ENCODE measurements at regions not wholly inside any gene's neighbourhood (a gene's known extent, or its start where the extent isn't known, plus 50 kb on each side); places are given as distances from the start of the nearest gene placed in this dataset.

GRCh38 chr7:79691074-79691473 is 237.6 kb upstream of the MAGI2 start:
- Histone ChIP-seq H3K36me3 (ENCODE audit: control insufficient read depth, insufficient read depth, low read length) (no peaks in the 10 kb centered on the region), H3K9me3 (no peaks in the 10 kb centered on the region), H3K4me1 (peaks cover 13% of the 10 kb centered on the region), H3K4me3 (ENCODE audit: low read depth, low read length) (no peak overlapping the region), H3K27me3 (replicated peaks; ENCODE audit: control insufficient read depth, insufficient read depth, low read length) (no peaks in the 10 kb centered on the region)
- Mint-ChIP-seq H3K27ac (ENCODE audit: unreplicated experiment) (no peak overlapping the region), H3K27me3 (ENCODE audit: insufficient read depth, unreplicated experiment) (no peaks in the 10 kb centered on the region), H3K4me1 (ENCODE audit: low read depth, unreplicated experiment) (peaks cover 13% of the 10 kb centered on the region), H3K4me3 (ENCODE audit: unreplicated experiment) (no peak overlapping the region), H3K9me3 (ENCODE audit: unreplicated experiment) (peaks cover 11% of the 10 kb centered on the region), H3K36me3 (ENCODE audit: insufficient read depth, unreplicated experiment) (no peaks in the 10 kb centered on the region)
- ChIA-PET POLR2A (no interaction called here), CTCF (no interaction called here)
- intact Hi-C loops (cut with micrococcal nuclease; ENCODE audit: unreplicated experiment): no loop called here
- DNase-seq: no peak
- no TSS peak for BruUV-seq (replicated peaks)
- TF ChIP-seq CTCF (IDR thresholded peaks at IDR 0.05; ENCODE audit: insufficient read depth in 1 of 2, low read depth in 1 of 2, low read length in 1 of 2, severe bottlenecking in 1 of 2, unreplicated experiment in 1 of 2): no peak

GRCh38 chr7:79684384-79684783 is 230.9 kb upstream of the MAGI2 start:
- BruUV-seq (replicated peaks): no TSS peak
- H3K36me3 Mint-ChIP-seq (ENCODE audit: insufficient read depth, unreplicated experiment): no peaks in the 10 kb centered on the region
- no peaks in the 10 kb centered on the region for H3K9me3 ChIP-seq
- H3K27ac Mint-ChIP-seq (ENCODE audit: unreplicated experiment): no peak overlapping the region
- TF ChIP-seq CTCF (IDR thresholded peaks at IDR 0.05; ENCODE audit: insufficient read depth in 1 of 2, low read depth in 1 of 2, low read length in 1 of 2, severe bottlenecking in 1 of 2, unreplicated experiment in 1 of 2): no peak
- no peaks in the 10 kb centered on the region for H3K27me3 Mint-ChIP-seq (ENCODE audit: insufficient read depth, unreplicated experiment)
- ChIA-PET CTCF (no interaction called here), POLR2A (no interaction called here)
- H3K27me3 ChIP-seq (replicated peaks; ENCODE audit: control insufficient read depth, insufficient read depth, low read length): no peaks in the 10 kb centered on the region
- peaks cover 10% of the 10 kb centered on the region for H3K9me3 Mint-ChIP-seq (ENCODE audit: unreplicated experiment)
- no peaks in the 10 kb centered on the region; the same call in 1 of the 2 replicates for H3K4me1 ChIP-seq
- H3K4me3 Mint-ChIP-seq (ENCODE audit: unreplicated experiment): no peak overlapping the region
- H3K4me3 ChIP-seq (ENCODE audit: low read depth, low read length): no peak overlapping the region
- DNase-seq: no peak
- no peaks in the 10 kb centered on the region for H3K36me3 ChIP-seq (ENCODE audit: control insufficient read depth, insufficient read depth, low read length)
- intact Hi-C loops (cut with micrococcal nuclease; ENCODE audit: unreplicated experiment): no loop called here
- H3K4me1 Mint-ChIP-seq (ENCODE audit: low read depth, unreplicated experiment): peaks cover 7% of the 10 kb centered on the region

GRCh38 chr7:79683916-79684315 is 230.4 kb upstream of the MAGI2 start:
- ChIA-PET POLR2A (no interaction called here), CTCF (no interaction called here)
- TF ChIP-seq CTCF (IDR thresholded peaks at IDR 0.05; ENCODE audit: insufficient read depth in 1 of 2, low read depth in 1 of 2, low read length in 1 of 2, severe bottlenecking in 1 of 2, unreplicated experiment in 1 of 2): no peak
- no TSS peak for BruUV-seq (replicated peaks)
- no peak overlapping the region for H3K27ac Mint-ChIP-seq (ENCODE audit: unreplicated experiment)
- Histone ChIP-seq H3K4me3 (ENCODE audit: low read depth, low read length) (no peak overlapping the region), H3K4me1 (no peaks in the 10 kb centered on the region; the same call in 1 of the 2 replicates), H3K9me3 (no peaks in the 10 kb centered on the region), H3K36me3 (ENCODE audit: control insufficient read depth, insufficient read depth, low read length) (no peaks in the 10 kb centered on the region), H3K27me3 (replicated peaks; ENCODE audit: control insufficient read depth, insufficient read depth, low read length) (no peaks in the 10 kb centered on the region)
- no peaks in the 10 kb centered on the region for H3K27me3 Mint-ChIP-seq (ENCODE audit: insufficient read depth, unreplicated experiment)
- no peak overlapping the region for H3K4me3 Mint-ChIP-seq (ENCODE audit: unreplicated experiment)
- no peaks in the 10 kb centered on the region for H3K36me3 Mint-ChIP-seq (ENCODE audit: insufficient read depth, unreplicated experiment)
- H3K4me1 Mint-ChIP-seq (ENCODE audit: low read depth, unreplicated experiment): peaks cover 7% of the 10 kb centered on the region
- no peak for DNase-seq
- intact Hi-C loops (cut with micrococcal nuclease; ENCODE audit: unreplicated experiment): no loop called here
- peaks cover 10% of the 10 kb centered on the region for H3K9me3 Mint-ChIP-seq (ENCODE audit: unreplicated experiment)
